Activated gamma-delta T cell (primary cell): ENCODE measurements at regions not wholly inside any gene's neighbourhood (a gene's known extent, or its start where the extent isn't known, plus 50 kb on each side); places are given as distances from the start of the nearest gene placed in this dataset.

Experiments
- DNase-seq: peaks from one replicate; lab custom pipeline; 2025; lab: John Stamatoyannopoulos, UW

GRCh38 chr4:126223784-126224407, 909.1 kb downstream of the FAT4 start:
- DNase-seq: no peak

GRCh38 chr4:126227428-126227827, 912.7 kb downstream of the FAT4 start:
- no peak for DNase-seq

- DNase-seq: no peak
Observed at GRCh38 chr4:126230269-126230668, 915.5 kb downstream of the FAT4 start.

GRCh38 chr4:126233483-126233882, 918.7 kb downstream of the FAT4 start:
- no peak for DNase-seq

- no peak for DNase-seq
Observed at GRCh38 chr4:126238013-126238412, 923.3 kb downstream of the FAT4 start.

GRCh38 chr4:126241634-126242033, 926.9 kb downstream of the FAT4 start:
- DNase-seq: no peak

- no peak for DNase-seq
Observed at GRCh38 chr4:126242679-126243390, 928.1 kb downstream of the FAT4 start.

GRCh38 chr4:126247409-126247808, 932.7 kb downstream of the FAT4 start:
- no peak for DNase-seq

- DNase-seq: no peak
Observed at GRCh38 chr4:126250006-126250405, 935.3 kb downstream of the FAT4 start.

- DNase-seq: no peak
Observed at GRCh38 chr4:126251169-126251568, 936.4 kb downstream of the FAT4 start.

- no peak for DNase-seq
Observed at GRCh38 chr4:126262665-126263064, 947.9 kb downstream of the FAT4 start.

- DNase-seq: no peak
Observed at GRCh38 chr4:126264839-126265238, 950.1 kb downstream of the FAT4 start.

- DNase-seq: no peak
Observed at GRCh38 chr4:126265888-126266287, 951.1 kb downstream of the FAT4 start.

- DNase-seq: no peak
Observed at GRCh38 chr4:126267689-126268088, 952.9 kb downstream of the FAT4 start.

- no peak for DNase-seq
Observed at GRCh38 chr4:126268106-126268505, 953.4 kb downstream of the FAT4 start.

GRCh38 chr4:126269106-126269505, 954.4 kb downstream of the FAT4 start:
- no peak for DNase-seq

- no peak for DNase-seq
Observed at GRCh38 chr4:126271292-126271691, 956.5 kb downstream of the FAT4 start.

GRCh38 chr4:126273746-126274145, 959.0 kb downstream of the FAT4 start:
- DNase-seq: no peak

- no peak for DNase-seq
Observed at GRCh38 chr4:126291886-126292285, 977.1 kb downstream of the FAT4 start.

- no peak for DNase-seq
Observed at GRCh38 chr4:126298271-126298670, 983.5 kb downstream of the FAT4 start.

GRCh38 chr4:126306152-126306869, 991.6 kb downstream of the FAT4 start:
- DNase-seq: no peak

- no peak for DNase-seq
Observed at GRCh38 chr4:126318376-126318775, 1003.6 kb downstream of the FAT4 start.

GRCh38 chr4:126328914-126329313, 1014.2 kb downstream of the FAT4 start:
- no peak for DNase-seq
